ENCODE measurements at regions not wholly inside any gene's neighbourhood (a gene's known extent, or its start where the extent isn't known, plus 50 kb on each side); places are given as distances from the start of the nearest gene placed in this dataset.
"Not testable (repeated sequence)": the region's sequence is repeated elsewhere in the genome, so short reads cannot be mapped to it uniquely, and the experiment has no call there.

GRCh38 chr1:199836430-199836829 lies 191.1 kb upstream of the NR5A2 start:
- DNase-seq: no peak

- DNase-seq: no peak
These were observed 190.2 kb upstream of the NR5A2 start for GRCh38 chr1:199837321-199837720.

- not testable (repeated sequence) for DNase-seq
These were observed 187.9 kb upstream of the NR5A2 start for GRCh38 chr1:199839608-199840007.

- DNase-seq: not testable (repeated sequence)
These were observed 184.4 kb upstream of the NR5A2 start for GRCh38 chr1:199843096-199843495.

GRCh38 chr1:199843861-199844260 lies 183.6 kb upstream of the NR5A2 start:
- DNase-seq: no peak

- no peak for DNase-seq
These were observed 180.5 kb upstream of the NR5A2 start for GRCh38 chr1:199847021-199847420.

- peak; percentile 72 for DNase-seq
These were observed 175.9 kb upstream of the NR5A2 start for GRCh38 chr1:199851439-199852140.

GRCh38 chr1:199854686-199855321 lies 172.7 kb upstream of the NR5A2 start:
- DNase-seq: no peak

GRCh38 chr1:199855580-199855979 lies 171.9 kb upstream of the NR5A2 start:
- DNase-seq: no peak

GRCh38 chr1:199856216-199856780 lies 171.2 kb upstream of the NR5A2 start:
- DNase-seq: no peak

- no peak for DNase-seq
These were observed 170.4 kb upstream of the NR5A2 start for GRCh38 chr1:199857108-199857507.

GRCh38 chr1:199857516-199857915 lies 170.0 kb upstream of the NR5A2 start:
- no peak for DNase-seq

- DNase-seq: no peak
These were observed 169.3 kb upstream of the NR5A2 start for GRCh38 chr1:199858171-199858570.

GRCh38 chr1:199858856-199859255 lies 168.7 kb upstream of the NR5A2 start:
- no peak for DNase-seq

GRCh38 chr1:199859491-199859933 lies 168.0 kb upstream of the NR5A2 start:
- DNase-seq: peak; percentile 59

GRCh38 chr1:199861020-199861795 lies 166.3 kb upstream of the NR5A2 start:
- DNase-seq: no peak

GRCh38 chr1:199862047-199862446 lies 165.5 kb upstream of the NR5A2 start:
- DNase-seq: no peak

- DNase-seq: no peak
These were observed 161.3 kb upstream of the NR5A2 start for GRCh38 chr1:199866210-199866617.

GRCh38 chr1:199867601-199868000 lies 159.9 kb upstream of the NR5A2 start:
- no peak for DNase-seq

- no peak for DNase-seq
These were observed 158.7 kb upstream of the NR5A2 start for GRCh38 chr1:199868777-199869176.

- no peak for DNase-seq
These were observed 152.2 kb upstream of the NR5A2 start for GRCh38 chr1:199875337-199875736.

- DNase-seq: no peak
These were observed 151.7 kb upstream of the NR5A2 start for GRCh38 chr1:199875856-199876255.

Measured in eye (tissue), 1 donor.